ENCODE measurements at regions not wholly inside any gene's neighbourhood (a gene's known extent, or its start where the extent isn't known, plus 50 kb on each side); places are given as distances from the start of the nearest gene placed in this dataset.
A peak's percentile ranks its signal among the peaks of the same experiment; 100 is the strongest.

DNA sequence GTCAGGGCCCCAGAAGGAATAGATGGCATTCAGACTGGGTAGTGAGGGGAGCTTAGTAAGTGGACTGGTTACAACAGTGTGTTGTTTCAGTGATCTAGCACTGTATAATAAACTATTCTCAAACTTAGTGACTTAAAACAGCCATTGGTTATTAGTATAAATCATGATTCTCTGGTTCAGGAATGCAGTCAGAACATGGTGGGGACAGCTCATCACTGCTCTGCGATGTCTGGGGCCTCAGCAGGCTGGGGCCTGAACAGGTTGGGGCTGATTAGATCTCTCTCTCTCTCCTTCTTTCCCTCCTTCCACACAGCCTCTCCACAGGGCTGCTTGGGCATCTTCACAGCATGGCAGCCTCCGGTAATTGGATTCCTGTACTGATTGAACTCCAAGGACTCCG is 160.4 kb downstream of the GATB start:
- Histone ChIP-seq H3K36me3 (ENCODE audit: control insufficient read depth, insufficient read depth, low read length) (no peaks in the 10 kb centered on the region), H3K4me1 (ENCODE audit: control insufficient read depth, insufficient read depth, low read length) (peaks cover 3% of the 10 kb centered on the region; the same call in 1 of the 2 replicates), H4K91ac (ENCODE audit: insufficient read depth, low read depth, low read length) (no peak overlapping the region), H3K4me2 (ENCODE audit: low read depth, low read length) (no peak overlapping the region), H3K56ac (ENCODE audit: extremely low read depth, insufficient read depth, low read length) (no peak overlapping the region), H2BK120ac (ENCODE audit: low read depth, low read length) (no peak overlapping the region), H2BK20ac (ENCODE audit: low read depth, low read length) (no peak overlapping the region), H4K20me1 (ENCODE audit: insufficient read depth, low read length) (no peaks in the 10 kb centered on the region), H3K23ac (ENCODE audit: low read depth, low read length) (no peak overlapping the region), H3K4ac (ENCODE audit: low read depth, low read length) (no peak overlapping the region), H2AK9ac (replicated peaks; ENCODE audit: low read depth, low read length, poor library complexity) (no peak overlapping the region), H2AFZ (replicated peaks; ENCODE audit: low read length, poor library complexity) (peak overlapping the region; percentile 18), H2BK5ac (ENCODE audit: low read depth, low read length, poor library complexity, severe bottlenecking) (no peak overlapping the region), H3K9ac (ENCODE audit: low read depth, low read length) (no peak overlapping the region), H3K27ac (ENCODE audit: insufficient read depth, low read length) (no peak overlapping the region), H3K9me1 (ENCODE audit: insufficient read depth, low read length) (no peaks in the 10 kb centered on the region; the same call in 1 of the 2 replicates), H3K4me3 (ENCODE audit: insufficient read depth, low read depth, low read length) (no peak overlapping the region), H3K27me3 (ENCODE audit: control insufficient read depth, insufficient read depth, low read length) (no peaks in the 10 kb centered on the region; the same call in 1 of the 2 replicates), H3K9me3 (ENCODE audit: control insufficient read depth, insufficient read depth, low read length) (no peaks in the 10 kb centered on the region), H4K8ac (ENCODE audit: low read depth in 2 of 2, low read length in 2 of 2) (no peak overlapping the region), H3K18ac (ENCODE audit: low read depth, low read length) (no peak overlapping the region), H3K79me1 (ENCODE audit: low read depth in 1 of 2, low read length in 2 of 2) (no peaks in the 10 kb centered on the region), H2BK15ac (ENCODE audit: low read depth, low read length) (no peak overlapping the region), H4K5ac (ENCODE audit: low read depth, low read length) (no peak overlapping the region), H2AK5ac (ENCODE audit: low read depth, low read length) (no peak overlapping the region), H3K14ac (replicated peaks; ENCODE audit: low read depth, low read length) (no peak overlapping the region)
- no CpG with 5 or more reads among the region's 3 CpGs for WGBS, 2 experiments (ENCODE audit: extremely low coverage in 2 of 2, insufficient read length in 1 of 2)
- TF ChIP-seq CHD1 (IDR thresholded peaks at IDR 0.05; ENCODE audit: low read depth, low read length) (no peak), RFX5 (IDR thresholded peaks at IDR 0.05; ENCODE audit: low read depth, low read length) (no peak), ELK1 (IDR thresholded peaks at IDR 0.05; ENCODE audit: borderline replicate concordance, low read depth, low read length) (no peak), BHLHE40 (IDR thresholded peaks at IDR 0.05; ENCODE audit: low read depth, low read length) (no peak), POLR2A (IDR thresholded peaks at IDR 0.05; ENCODE audit: low read depth, low read length) (no peak), MAZ (IDR thresholded peaks at IDR 0.05; ENCODE audit: borderline replicate concordance, low read depth, low read length) (no peak), RAD21 (IDR thresholded peaks at IDR 0.05; ENCODE audit: low read length) (no peak), NFE2L2 (IDR thresholded peaks at IDR 0.05; ENCODE audit: low read depth, low read length) (no peak), FOS (IDR thresholded peaks at IDR 0.05; ENCODE audit: low read depth, low read length) (no peak), MXI1 (IDR thresholded peaks at IDR 0.05; ENCODE audit: borderline replicate concordance, low read depth, low read length) (no peak), MAFK (IDR thresholded peaks at IDR 0.05; ENCODE audit: low read depth, low read length) (no peak), USF2 (IDR thresholded peaks at IDR 0.05; ENCODE audit: low read depth, low read length) (no peak), SMC3 (IDR thresholded peaks at IDR 0.05; ENCODE audit: low read depth, low read length) (no peak), CEBPB (IDR thresholded peaks at IDR 0.05; ENCODE audit: low read depth, low read length) (no peak), RCOR1 (IDR thresholded peaks at IDR 0.05; ENCODE audit: insufficient replicate concordance, low read length) (no peak)
- TF ChIP-seq, protein P1, sequence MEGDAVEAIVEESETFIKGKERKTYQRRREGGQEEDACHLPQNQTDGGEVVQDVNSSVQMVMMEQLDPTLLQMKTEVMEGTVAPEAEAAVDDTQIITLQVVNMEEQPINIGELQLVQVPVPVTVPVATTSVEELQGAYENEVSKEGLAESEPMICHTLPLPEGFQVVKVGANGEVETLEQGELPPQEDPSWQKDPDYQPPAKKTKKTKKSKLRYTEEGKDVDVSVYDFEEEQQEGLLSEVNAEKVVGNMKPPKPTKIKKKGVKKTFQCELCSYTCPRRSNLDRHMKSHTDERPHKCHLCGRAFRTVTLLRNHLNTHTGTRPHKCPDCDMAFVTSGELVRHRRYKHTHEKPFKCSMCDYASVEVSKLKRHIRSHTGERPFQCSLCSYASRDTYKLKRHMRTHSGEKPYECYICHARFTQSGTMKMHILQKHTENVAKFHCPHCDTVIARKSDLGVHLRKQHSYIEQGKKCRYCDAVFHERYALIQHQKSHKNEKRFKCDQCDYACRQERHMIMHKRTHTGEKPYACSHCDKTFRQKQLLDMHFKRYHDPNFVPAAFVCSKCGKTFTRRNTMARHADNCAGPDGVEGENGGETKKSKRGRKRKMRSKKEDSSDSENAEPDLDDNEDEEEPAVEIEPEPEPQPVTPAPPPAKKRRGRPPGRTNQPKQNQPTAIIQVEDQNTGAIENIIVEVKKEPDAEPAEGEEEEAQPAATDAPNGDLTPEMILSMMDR (conservative IDR thresholded peaks at IDR 0.05; ENCODE audit: low read depth, low read length): no peak
- BruUV-seq (replicated peaks): no TSS peak
- POLR2A ChIA-PET (ENCODE audit: unreplicated experiment): no interaction called here
- DNase-seq (peak; percentile 20), ATAC-seq (ENCODE audit: low read depth) (peak; percentile 79)
- in situ Hi-C loops (cut with MboI; ENCODE audit: low sequenced_read_pairs) (loop anchor here (10.0 to 25.0 kb wide), 2 partner anchors 236 to 488 kb away; no protein-coding TSS in a partner anchor), intact Hi-C loops (cut with micrococcal nuclease) (loop anchor here (5.0 kb wide), 1 partner anchor 363 kb away; no protein-coding TSS in a partner anchor), dilution Hi-C loops (cut with HindIII; ENCODE audit: low sequenced_read_pairs, unreplicated experiment) (no loop called here)
- CTCF ChIA-PET: no interaction called here

Data from IMR-90 (cell line).